ENCODE measurements at regions not wholly inside any gene's neighbourhood (a gene's known extent, or its start where the extent isn't known, plus 50 kb on each side); places are given as distances from the start of the nearest gene placed in this dataset.
A peak's percentile ranks its signal among the peaks of the same experiment; 100 is the strongest.

- no peaks in the 10 kb centered on the region for H3K36me3 ChIP-seq
- no peaks in the 10 kb centered on the region for H3K4me1 ChIP-seq
- no peak overlapping the region for H3K9ac ChIP-seq (ENCODE audit: low read depth in 2 of 2, low read length in 2 of 2)
- intact Hi-C loops (cut with DNase I) = no loop called here
- no peak overlapping the region for H3K4me3 ChIP-seq
- no peak for DNase-seq
- no peak overlapping the region for H3K27ac ChIP-seq
- no peaks in the 10 kb centered on the region for H3K27me3 ChIP-seq
- TF ChIP-seq, protein P1, sequence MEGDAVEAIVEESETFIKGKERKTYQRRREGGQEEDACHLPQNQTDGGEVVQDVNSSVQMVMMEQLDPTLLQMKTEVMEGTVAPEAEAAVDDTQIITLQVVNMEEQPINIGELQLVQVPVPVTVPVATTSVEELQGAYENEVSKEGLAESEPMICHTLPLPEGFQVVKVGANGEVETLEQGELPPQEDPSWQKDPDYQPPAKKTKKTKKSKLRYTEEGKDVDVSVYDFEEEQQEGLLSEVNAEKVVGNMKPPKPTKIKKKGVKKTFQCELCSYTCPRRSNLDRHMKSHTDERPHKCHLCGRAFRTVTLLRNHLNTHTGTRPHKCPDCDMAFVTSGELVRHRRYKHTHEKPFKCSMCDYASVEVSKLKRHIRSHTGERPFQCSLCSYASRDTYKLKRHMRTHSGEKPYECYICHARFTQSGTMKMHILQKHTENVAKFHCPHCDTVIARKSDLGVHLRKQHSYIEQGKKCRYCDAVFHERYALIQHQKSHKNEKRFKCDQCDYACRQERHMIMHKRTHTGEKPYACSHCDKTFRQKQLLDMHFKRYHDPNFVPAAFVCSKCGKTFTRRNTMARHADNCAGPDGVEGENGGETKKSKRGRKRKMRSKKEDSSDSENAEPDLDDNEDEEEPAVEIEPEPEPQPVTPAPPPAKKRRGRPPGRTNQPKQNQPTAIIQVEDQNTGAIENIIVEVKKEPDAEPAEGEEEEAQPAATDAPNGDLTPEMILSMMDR (IDR thresholded peaks at IDR 0.05) = no peak
- no peaks in the 10 kb centered on the region for H3K9me3 ChIP-seq
Observed at GRCh38 chr11:121733858-121734257, 281.1 kb upstream of the SORL1-AS1 start.

DNA sequence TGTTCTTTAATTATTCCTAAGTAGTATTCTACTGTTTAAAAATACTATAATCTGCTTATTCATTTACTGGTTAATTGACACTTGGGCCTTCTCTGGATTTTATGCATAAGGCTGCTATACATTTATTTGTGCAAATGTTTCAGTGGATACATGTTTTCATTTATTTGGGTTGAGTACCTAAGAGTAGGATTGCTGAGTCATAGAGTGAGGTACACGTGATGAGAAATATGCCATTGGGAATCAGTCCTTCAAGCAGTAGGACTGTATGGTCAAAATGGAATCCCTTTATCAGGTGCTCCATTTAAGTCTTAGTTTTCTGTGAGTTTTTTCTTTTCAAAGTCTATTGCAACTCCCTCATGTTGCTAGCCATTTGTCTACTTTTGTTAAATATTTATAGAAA is 275.2 kb upstream of the SORL1-AS1 start:
- Histone ChIP-seq H3K9ac (ENCODE audit: low read depth in 2 of 2, low read length in 2 of 2) (no peak overlapping the region), H3K27me3 (no peaks in the 10 kb centered on the region), H3K27ac (no peak overlapping the region), H3K36me3 (no peaks in the 10 kb centered on the region), H3K9me3 (no peaks in the 10 kb centered on the region), H3K4me1 (no peaks in the 10 kb centered on the region), H3K4me3 (no peak overlapping the region)
- no peak for DNase-seq
- intact Hi-C loops (cut with DNase I) = no loop called here
- TF ChIP-seq, protein P1 (IDR thresholded peaks at IDR 0.05) = no peak

DNA sequence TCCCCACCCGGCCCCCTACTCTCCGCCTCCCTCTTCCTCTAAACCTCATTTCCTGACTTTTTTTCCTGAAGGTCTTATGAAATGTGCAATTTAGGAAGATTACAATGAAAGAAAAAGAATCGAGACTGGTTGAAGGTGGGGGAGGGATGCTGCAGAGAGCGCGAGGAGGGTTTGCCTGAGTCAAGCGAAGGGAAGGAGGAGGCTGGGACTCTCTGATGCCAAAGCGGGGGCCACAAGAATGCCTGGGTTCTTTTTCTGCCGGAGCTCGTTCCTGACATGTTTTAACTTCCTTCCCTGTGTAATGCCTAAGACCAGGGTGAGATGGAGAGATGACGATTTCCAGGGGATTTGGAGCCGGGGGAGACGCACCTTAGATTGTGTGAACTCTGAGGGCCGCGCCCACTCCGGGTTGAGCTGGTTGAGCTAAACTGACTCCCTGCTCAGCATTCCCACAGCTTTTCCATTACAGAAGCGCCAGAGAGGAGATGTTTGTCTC is 270.5 kb upstream of the SORL1-AS1 start:
- no peak overlapping the region for H3K4me3 ChIP-seq
- peak overlapping the region; percentile 23 for H3K27ac ChIP-seq

GRCh38 chr11:121722431-121723245 is 269.9 kb upstream of the SORL1-AS1 start:
- H3K27me3 ChIP-seq = no peaks in the 10 kb centered on the region
- no peak overlapping the region for H3K4me3 ChIP-seq
- TF ChIP-seq, protein P1 (IDR thresholded peaks at IDR 0.05) = no peak
- H3K9ac ChIP-seq (ENCODE audit: low read depth in 2 of 2, low read length in 2 of 2) = peak overlapping the region in 1 of 2 donors; percentile 16
- no peaks in the 10 kb centered on the region for H3K4me1 ChIP-seq
- peak; percentile 39 for DNase-seq
- intact Hi-C loops (cut with DNase I) = no loop called here
- H3K9me3 ChIP-seq = no peaks in the 10 kb centered on the region
- H3K36me3 ChIP-seq = no peaks in the 10 kb centered on the region
- H3K27ac ChIP-seq = peak overlapping the region; percentile 23

More for the DNA sequence above, 270.5 kb upstream of the SORL1-AS1 start:
- no peak overlapping the region for H3K9ac ChIP-seq (ENCODE audit: low read depth in 2 of 2, low read length in 2 of 2)
- intact Hi-C loops (cut with DNase I) = no loop called here
- TF ChIP-seq, protein P1 (IDR thresholded peaks at IDR 0.05) = no peak
- H3K9me3 ChIP-seq = no peaks in the 10 kb centered on the region
- H3K27me3 ChIP-seq = no peaks in the 10 kb centered on the region
- no peaks in the 10 kb centered on the region for H3K36me3 ChIP-seq
- no peaks in the 10 kb centered on the region for H3K4me1 ChIP-seq
- no peak for DNase-seq

DNA sequence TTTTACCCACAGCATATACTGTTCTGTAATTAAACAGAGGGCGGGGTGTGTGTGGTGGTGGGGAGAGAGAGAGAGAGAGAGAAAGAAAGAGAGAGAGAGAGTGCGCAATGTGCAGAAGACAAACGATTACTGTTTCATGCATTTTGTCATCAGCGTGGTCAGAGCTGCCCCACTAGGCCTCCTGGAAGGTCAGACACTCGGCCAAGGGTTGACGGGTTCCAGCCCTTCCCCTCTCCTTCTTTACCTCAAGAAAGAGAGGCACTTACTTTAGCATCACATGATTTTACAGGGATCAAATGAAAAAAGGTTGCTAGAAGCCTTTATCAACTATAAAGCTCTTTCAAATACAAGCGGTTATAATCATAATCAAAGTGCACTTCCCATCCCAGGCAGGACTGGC is 269.2 kb upstream of the SORL1-AS1 start:
- Histone ChIP-seq H3K27me3 (no peaks in the 10 kb centered on the region), H3K4me3 (no peak overlapping the region), H3K36me3 (no peaks in the 10 kb centered on the region), H3K27ac (no peak overlapping the region), H3K9ac (ENCODE audit: low read depth in 2 of 2, low read length in 2 of 2) (no peak overlapping the region), H3K4me1 (no peaks in the 10 kb centered on the region), H3K9me3 (no peaks in the 10 kb centered on the region)
- DNase-seq = no peak
- intact Hi-C loops (cut with DNase I) = no loop called here
- TF ChIP-seq, protein P1 (IDR thresholded peaks at IDR 0.05) = no peak

Data from colonic mucosa (tissue), 4 donors.